B cell (primary cell): ENCODE measurements at regions not wholly inside any gene's neighbourhood (a gene's known extent, or its start where the extent isn't known, plus 50 kb on each side); places are given as distances from the start of the nearest gene placed in this dataset.

ENCODE experiments used
- ATAC-seq: fragments of 200-7000 bp; cut with Tn5 transposase; one replicate; pipeline ENCODE4 v1.10.0; 2021; ENCODE audit warnings: low read depth, mild to moderate bottlenecking, moderate number of reproducible peaks, moderate library complexity
- CTCF ChIA-PET: fragments of 350-600 bp; sonication (Branson Sonifier 250); formaldehyde crosslinking; loops from one replicate; lab custom pipeline; 2021; ENCODE audit warnings: antibody characterized with exemption, inconsistent platforms; lab: Charles Lee
- POLR2A ChIA-PET: fragments of 350-600 bp; sonication (Branson Sonifier 250); formaldehyde crosslinking; loops from one replicate; lab custom pipeline; 2021; ENCODE audit warnings: antibody characterized with exemption; lab: Charles Lee
- DNase-seq: peaks from one replicate; pipeline ENCODE4 v3.0.0; 2013
- H2AFZ ChIP-seq: 2 replicates; pipeline ENCODE4 v1.6.1; 2012; ENCODE audit warnings: mild to moderate bottlenecking, low read depth, low read length; ENCODE audit not compliant: insufficient read depth, poor library complexity, severe bottlenecking
- H3K27ac ChIP-seq, 2 donors: 1 replicate in 1 of 2; 2 replicates in 1 of 2; pipeline ENCODE4 v1.5.1; 2012 to 2013; ENCODE audit warnings: low read length in 2 of 2, mild to moderate bottlenecking in 2 of 2, moderate library complexity in 1 of 2
- H3K27me3 ChIP-seq, 4 experiments: fragments of 200-600 bp in 1 of 4; sonication (generic) in 1 of 4; replicated peaks in 1 of 4; 1 replicate in 2 of 4; 2 replicates in 2 of 4; pipeline versions ENCODE4 v1.6.1 to v1.7.0; 2013 to 2016; ENCODE audit warnings: low read length in 3 of 4, mild to moderate bottlenecking in 2 of 4, mixed read lengths in 1 of 4, moderate library complexity in 1 of 4; ENCODE audit not compliant: insufficient read depth in 4 of 4, control insufficient read depth in 3 of 4; ENCODE audit errors: control extremely low read depth in 1 of 4
- H3K36me3 ChIP-seq, 2 experiments: replicated peaks in 1 of 2; 1 replicate in 1 of 2; 2 replicates in 1 of 2; pipeline versions ENCODE4 v1.6.1 to v1.7.1; 2013; ENCODE audit warnings: low read length in 1 of 2; ENCODE audit not compliant: insufficient read depth in 2 of 2, control insufficient read depth in 1 of 2; ENCODE audit errors: control extremely low read depth in 1 of 2, extremely low read depth in 1 of 2
- H3K4me1 ChIP-seq, 2 donors: fragments of 200-600 bp in 1 of 2; sonication (generic) in 1 of 2; 1 replicate in 1 of 2; 2 replicates in 1 of 2; pipeline versions ENCODE4 v1.5.1 to v1.6.1; 2013 to 2017; ENCODE audit warnings: low read length in 2 of 2; ENCODE audit not compliant: control insufficient read depth in 2 of 2, insufficient read depth in 2 of 2
- H3K4me2 ChIP-seq: replicated peaks from 2 replicates; pipeline ENCODE3; 2012; ENCODE audit warnings: mild to moderate bottlenecking, low read depth, low read length; ENCODE audit not compliant: poor library complexity, severe bottlenecking
- H3K4me3 ChIP-seq, 5 experiments: fragments of 200-600 bp in 1 of 5; sonication (generic) in 1 of 5; 1 replicate in 3 of 5; 2 replicates in 2 of 5; pipeline versions ENCODE4 v1.5.1 to v1.7.0; 2011 to 2016; ENCODE audit warnings: low read length in 4 of 5, mild to moderate bottlenecking in 4 of 5, low read depth in 2 of 5, control low read depth in 1 of 5, moderate library complexity in 1 of 5; ENCODE audit not compliant: insufficient read depth in 1 of 5; ENCODE audit errors: control extremely low read depth in 1 of 5, extremely low read depth in 1 of 5
- H3K79me2 ChIP-seq: fragments of 200-600 bp; sonication (generic); one replicate; pipeline ENCODE4 v1.6.0; 2016; ENCODE audit warnings: low read length; ENCODE audit not compliant: control insufficient read depth, insufficient read depth
- H3K9ac ChIP-seq: fragments of 200-600 bp; sonication (generic); 2 replicates; pipeline ENCODE4 v1.6.1; 2017; ENCODE audit warnings: mild to moderate bottlenecking, low read length, moderate library complexity
- H3K9me3 ChIP-seq, 3 donors: one replicate each; pipeline versions ENCODE4 v1.6.1 to v1.7.1; 2013; ENCODE audit warnings: low read length in 2 of 3; ENCODE audit not compliant: control insufficient read depth in 2 of 3, insufficient read depth in 1 of 3; ENCODE audit errors: control extremely low read depth in 1 of 3
- H4K20me1 ChIP-seq: 2 replicates; pipeline ENCODE4 v1.6.0; 2012; ENCODE audit warnings: mild to moderate bottlenecking, low read length; ENCODE audit not compliant: insufficient read depth, control insufficient read depth, poor library complexity, severe bottlenecking
- H3K27ac Mint-ChIP-seq: one replicate; pipeline ENCODE4 v1.8.0; 2021; ENCODE audit warnings: mixed read lengths
- H3K27me3 Mint-ChIP-seq: one replicate; pipeline ENCODE4 v1.8.0; 2021; ENCODE audit warnings: mixed read lengths
- H3K4me1 Mint-ChIP-seq: one replicate; pipeline ENCODE4 v1.8.0; 2021; ENCODE audit warnings: mixed read lengths
- H3K4me3 Mint-ChIP-seq: one replicate; pipeline ENCODE4 v1.8.0; 2021; ENCODE audit warnings: mixed read lengths
- H3K9me3 Mint-ChIP-seq: one replicate; pipeline ENCODE4 v1.8.0; 2022; ENCODE audit warnings: mixed read lengths; ENCODE audit not compliant: insufficient read depth
- EZH2 ChIP-seq: IDR thresholded peaks from 2 replicates; pipeline ENCODE4 v1.6.1; 2012; ENCODE audit warnings: borderline replicate concordance, low read depth, mild to moderate bottlenecking, moderate library complexity, low read length; ENCODE audit not compliant: insufficient read depth, poor library complexity, severe bottlenecking
- WGBS: methylation state at CpG from one replicate; pipeline ENCODE4 v1.1.5; 2013; ENCODE audit warnings: missing lambda C conversion rate; ENCODE audit not compliant: insufficient coverage; 5-methylcytosine and 5-hydroxymethylcytosine counted together
- intact Hi-C: fragments of 100-400 bp; cut with micrococcal nuclease; formaldehyde crosslinking; loops from one replicate; pipeline ENCODE4 v1.10.0; 2022
- TF ChIP-seq, protein P1 (sequence below): fragments of 200-600 bp; IDR thresholded peaks from one replicate; pipeline ENCODE4 v1.8.0; 2022; ENCODE audit warnings: antibody characterized with exemption, mild to moderate bottlenecking

DNA sequence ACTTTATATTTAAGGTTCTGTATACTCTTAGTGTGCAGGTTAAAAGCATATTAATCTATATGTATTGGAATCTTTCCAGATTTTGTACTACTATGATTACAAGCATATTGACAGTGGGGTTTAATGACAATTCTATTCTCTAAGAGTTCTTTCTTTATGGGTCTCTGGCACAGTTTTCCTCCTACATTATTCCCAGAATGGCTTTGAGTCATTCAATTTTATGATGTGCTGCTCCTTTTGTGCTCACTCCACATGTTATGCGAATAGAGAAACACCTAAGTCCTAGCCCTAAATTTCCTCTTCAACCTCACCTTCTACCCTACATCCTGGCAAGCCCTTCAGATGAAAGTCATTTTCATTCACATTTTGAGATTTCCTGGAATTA lies 209.9 kb upstream of the DIAPH2 start:
- H3K4me1 Mint-ChIP-seq: no peaks in the 10 kb centered on the region
- DNase-seq (no peak), ATAC-seq (no peak)
- no peak overlapping the region for H2AFZ ChIP-seq
- intact Hi-C loops: no loop called here
- H3K9me3 ChIP-seq: no peaks in the 10 kb centered on the region
- H3K79me2 ChIP-seq: no peaks in the 10 kb centered on the region
- WGBS: no CpG with 5 or more reads among the region's 1 CpG
- H3K4me2 ChIP-seq: no peak overlapping the region
- no peak overlapping the region for H3K4me3 ChIP-seq
- H3K27me3 ChIP-seq: no peaks in the 10 kb centered on the region
- H3K4me3 Mint-ChIP-seq: no peak overlapping the region
- no peaks in the 10 kb centered on the region for H3K36me3 ChIP-seq
- no peaks in the 10 kb centered on the region for H3K4me1 ChIP-seq
- no peaks in the 10 kb centered on the region for H3K9me3 Mint-ChIP-seq
- H4K20me1 ChIP-seq: no peaks in the 10 kb centered on the region
- H3K27ac ChIP-seq: no peak overlapping the region
- no peaks in the 10 kb centered on the region for H3K27me3 Mint-ChIP-seq
- POLR2A ChIA-PET: no interaction called here
- H3K9ac ChIP-seq: no peak overlapping the region
- CTCF ChIA-PET: no interaction called here
- TF ChIP-seq, protein P1, sequence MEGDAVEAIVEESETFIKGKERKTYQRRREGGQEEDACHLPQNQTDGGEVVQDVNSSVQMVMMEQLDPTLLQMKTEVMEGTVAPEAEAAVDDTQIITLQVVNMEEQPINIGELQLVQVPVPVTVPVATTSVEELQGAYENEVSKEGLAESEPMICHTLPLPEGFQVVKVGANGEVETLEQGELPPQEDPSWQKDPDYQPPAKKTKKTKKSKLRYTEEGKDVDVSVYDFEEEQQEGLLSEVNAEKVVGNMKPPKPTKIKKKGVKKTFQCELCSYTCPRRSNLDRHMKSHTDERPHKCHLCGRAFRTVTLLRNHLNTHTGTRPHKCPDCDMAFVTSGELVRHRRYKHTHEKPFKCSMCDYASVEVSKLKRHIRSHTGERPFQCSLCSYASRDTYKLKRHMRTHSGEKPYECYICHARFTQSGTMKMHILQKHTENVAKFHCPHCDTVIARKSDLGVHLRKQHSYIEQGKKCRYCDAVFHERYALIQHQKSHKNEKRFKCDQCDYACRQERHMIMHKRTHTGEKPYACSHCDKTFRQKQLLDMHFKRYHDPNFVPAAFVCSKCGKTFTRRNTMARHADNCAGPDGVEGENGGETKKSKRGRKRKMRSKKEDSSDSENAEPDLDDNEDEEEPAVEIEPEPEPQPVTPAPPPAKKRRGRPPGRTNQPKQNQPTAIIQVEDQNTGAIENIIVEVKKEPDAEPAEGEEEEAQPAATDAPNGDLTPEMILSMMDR: no peak
- TF ChIP-seq EZH2: no peak
- no peak overlapping the region for H3K27ac Mint-ChIP-seq

DNA sequence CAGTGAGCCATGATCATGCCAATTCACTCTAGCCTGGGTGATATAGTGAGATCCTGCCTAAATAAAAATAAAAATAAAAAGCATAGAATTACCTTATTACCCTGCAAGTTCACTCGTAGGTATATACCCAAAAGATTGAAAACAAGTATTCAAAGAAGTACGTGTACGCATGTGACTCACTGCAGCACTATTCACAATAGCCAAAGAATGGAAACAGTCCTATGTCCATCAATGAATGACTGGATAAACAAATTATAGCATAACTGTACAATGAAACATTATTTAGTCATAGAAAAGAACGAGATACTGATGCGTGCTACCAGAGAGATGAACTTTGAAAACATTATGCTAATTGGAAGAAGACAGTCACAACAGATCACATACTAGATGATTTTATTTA lies 204.6 kb upstream of the DIAPH2 start:
- no peak overlapping the region for H3K4me3 ChIP-seq
- CTCF ChIA-PET: no interaction called here
- Mint-ChIP-seq H3K4me3 (no peak overlapping the region), H3K4me1 (no peaks in the 10 kb centered on the region), H3K27ac (no peak overlapping the region), H3K9me3 (no peaks in the 10 kb centered on the region), H3K27me3 (no peaks in the 10 kb centered on the region)
- intact Hi-C loops: no loop called here
- no peaks in the 10 kb centered on the region for H4K20me1 ChIP-seq
- H3K27me3 ChIP-seq: no peaks in the 10 kb centered on the region
- H3K9me3 ChIP-seq: no peaks in the 10 kb centered on the region
- no peak overlapping the region for H3K4me2 ChIP-seq
- DNase-seq (no peak), ATAC-seq (no peak)
- no peak overlapping the region for H2AFZ ChIP-seq
- H3K27ac ChIP-seq: no peak overlapping the region
- WGBS: no CpG with 5 or more reads among the region's 5 CpGs
- POLR2A ChIA-PET: no interaction called here
- H3K79me2 ChIP-seq: no peaks in the 10 kb centered on the region
- no peak for TF ChIP-seq EZH2
- TF ChIP-seq, protein P1: no peak
- no peaks in the 10 kb centered on the region for H3K36me3 ChIP-seq
- no peaks in the 10 kb centered on the region for H3K4me1 ChIP-seq
- no peak overlapping the region for H3K9ac ChIP-seq
